GM10248 (cell line): ENCODE measurements at regions not wholly inside any gene's neighbourhood (a gene's known extent, or its start where the extent isn't known, plus 50 kb on each side); places are given as distances from the start of the nearest gene placed in this dataset.

Experiments used
- CTCF ChIA-PET: fragments of 300-600 bp; sonication (Branson Sonifier 250); formaldehyde crosslinking; extraction: SDS; loops from one replicate; lab custom pipeline; 2021; ENCODE audit warnings: antibody characterized with exemption; lab: Yijun Ruan, JAX
- POLR2A ChIA-PET: fragments of 350-650 bp; sonication (Branson Sonifier 250); formaldehyde crosslinking; extraction: SDS; loops from one replicate; lab custom pipeline; 2020; ENCODE audit warnings: antibody characterized with exemption; lab: Yijun Ruan, JAX
- DNase-seq: peaks from one replicate; pipeline ENCODE4 v3.0.0; 2012; ENCODE audit errors: extremely low spot score
- CTCF ChIP-seq: IDR thresholded peaks from 2 replicates; pipeline ENCODE4 v1.5.1; 2012; ENCODE audit warnings: mild to moderate bottlenecking, low read depth; ENCODE audit errors: extremely low read depth, missing control alignments, control extremely low read depth

GRCh38 chr4:14580061-14580460, 422.2 kb upstream of the CPEB2 start:
- no peak for DNase-seq
- CTCF ChIA-PET: no interaction called here
- POLR2A ChIA-PET: no interaction called here
- no peak for TF ChIP-seq CTCF

- TF ChIP-seq CTCF: no peak
- DNase-seq: no peak
- POLR2A ChIA-PET: no interaction called here
- CTCF ChIA-PET: no interaction called here
Observed at GRCh38 chr4:14581741-14582140, 420.5 kb upstream of the CPEB2 start.

- CTCF ChIA-PET: interaction anchor here (1.2 kb wide), 1 partner anchor 71 kb away, joined by 3 read pairs; no protein-coding TSS in a partner anchor
- no peak for TF ChIP-seq CTCF
- POLR2A ChIA-PET: no interaction called here
- DNase-seq: no peak
Observed at GRCh38 chr4:14582677-14583076, 419.6 kb upstream of the CPEB2 start.

GRCh38 chr4:14583331-14583730, 418.9 kb upstream of the CPEB2 start:
- ChIA-PET POLR2A (no interaction called here), CTCF (interaction anchor here (1.2 kb wide), 1 partner anchor 70 kb away, joined by 3 read pairs; no protein-coding TSS in a partner anchor)
- no peak for TF ChIP-seq CTCF
- DNase-seq: no peak

- POLR2A ChIA-PET: no interaction called here
- TF ChIP-seq CTCF: no peak
- DNase-seq: no peak
- CTCF ChIA-PET: interaction anchor here (1.2 kb wide), 1 partner anchor 70 kb away, joined by 3 read pairs; no protein-coding TSS in a partner anchor
Observed at GRCh38 chr4:14583752-14584151, 418.5 kb upstream of the CPEB2 start.

- no peak for DNase-seq
- POLR2A ChIA-PET: no interaction called here
- no peak for TF ChIP-seq CTCF
- CTCF ChIA-PET: no interaction called here
Observed at GRCh38 chr4:14592950-14593349, 409.3 kb upstream of the CPEB2 start.

GRCh38 chr4:14596028-14596427, 406.3 kb upstream of the CPEB2 start:
- no peak for DNase-seq
- no peak for TF ChIP-seq CTCF
- ChIA-PET POLR2A (no interaction called here), CTCF (interaction anchor here (2.2 to 2.5 kb wide), 2 partner anchors 10 to 11 kb away, joined by 6 to 7 read pairs; no protein-coding TSS in a partner anchor)
